ENCODE measurements at regions not wholly inside any gene's neighbourhood (a gene's known extent, or its start where the extent isn't known, plus 50 kb on each side); places are given as distances from the start of the nearest gene placed in this dataset.

GRCh38 chr4:26028793-26029567 is 115.0 kb downstream of the SMIM20 start:
- Histone ChIP-seq H3K4me1 (ENCODE audit: control insufficient read depth, insufficient read depth, low read length, poor library complexity, severe bottlenecking) (peaks cover 3% of the 10 kb centered on the region), H3K36me3 (ENCODE audit: control insufficient read depth, insufficient read depth, low read length) (no peaks in the 10 kb centered on the region), H3K27me3 (replicated peaks; ENCODE audit: control insufficient read depth, insufficient read depth, low read length, poor library complexity, severe bottlenecking) (no peaks in the 10 kb centered on the region), H3K4me3 (ENCODE audit: insufficient read depth, low read depth, low read length, poor library complexity, severe bottlenecking) (no peak overlapping the region), H3K9me3 (ENCODE audit: control insufficient read depth, low read length) (no peaks in the 10 kb centered on the region), H3K27ac (ENCODE audit: insufficient read depth, low read length, poor library complexity, severe bottlenecking) (no peak overlapping the region)
- DNase-seq: peak; percentile 9 to 50 (median 36)

- no peak overlapping the region for H3K27ac ChIP-seq (ENCODE audit: insufficient read depth, low read length, poor library complexity, severe bottlenecking)
- H3K36me3 ChIP-seq (ENCODE audit: control insufficient read depth, insufficient read depth, low read length): no peaks in the 10 kb centered on the region
- no peak for DNase-seq
- H3K4me3 ChIP-seq (ENCODE audit: insufficient read depth, low read depth, low read length, poor library complexity, severe bottlenecking): no peak overlapping the region
- no peaks in the 10 kb centered on the region for H3K27me3 ChIP-seq (replicated peaks; ENCODE audit: control insufficient read depth, insufficient read depth, low read length, poor library complexity, severe bottlenecking)
- peaks cover 3% of the 10 kb centered on the region for H3K4me1 ChIP-seq (ENCODE audit: control insufficient read depth, insufficient read depth, low read length, poor library complexity, severe bottlenecking)
- no peaks in the 10 kb centered on the region for H3K9me3 ChIP-seq (ENCODE audit: control insufficient read depth, low read length)
Observed at GRCh38 chr4:26029568-26030131, 115.6 kb downstream of the SMIM20 start.

DNA sequence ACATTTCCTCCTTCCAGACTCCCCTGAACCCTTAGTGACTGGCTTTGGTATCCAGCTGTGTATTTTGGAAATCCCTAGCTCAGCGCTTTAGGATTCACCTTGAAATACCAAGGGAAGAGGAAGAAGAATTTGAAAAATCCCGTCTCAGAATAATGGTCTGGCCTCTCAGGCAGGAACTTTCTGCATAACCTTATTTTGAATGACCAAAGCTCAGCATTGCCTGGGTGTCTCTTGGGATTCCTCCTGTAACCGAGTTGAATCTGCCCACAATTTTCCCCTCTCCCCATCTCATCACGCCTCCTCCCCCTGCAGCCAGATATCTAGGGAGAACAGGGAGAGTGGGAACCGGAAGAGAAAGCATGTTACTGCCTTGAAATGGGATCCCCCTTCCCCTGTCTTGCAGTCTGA is 116.2 kb downstream of the SMIM20 start:
- no peak overlapping the region for H3K27ac ChIP-seq (ENCODE audit: insufficient read depth, low read length, poor library complexity, severe bottlenecking)
- no peak for DNase-seq
- no peak overlapping the region for H3K4me3 ChIP-seq (ENCODE audit: insufficient read depth, low read depth, low read length, poor library complexity, severe bottlenecking)
- H3K9me3 ChIP-seq (ENCODE audit: control insufficient read depth, low read length): no peaks in the 10 kb centered on the region
- H3K36me3 ChIP-seq (ENCODE audit: control insufficient read depth, insufficient read depth, low read length): no peaks in the 10 kb centered on the region
- peaks cover 3% of the 10 kb centered on the region for H3K4me1 ChIP-seq (ENCODE audit: control insufficient read depth, insufficient read depth, low read length, poor library complexity, severe bottlenecking)
- H3K27me3 ChIP-seq (replicated peaks; ENCODE audit: control insufficient read depth, insufficient read depth, low read length, poor library complexity, severe bottlenecking): no peaks in the 10 kb centered on the region

DNA sequence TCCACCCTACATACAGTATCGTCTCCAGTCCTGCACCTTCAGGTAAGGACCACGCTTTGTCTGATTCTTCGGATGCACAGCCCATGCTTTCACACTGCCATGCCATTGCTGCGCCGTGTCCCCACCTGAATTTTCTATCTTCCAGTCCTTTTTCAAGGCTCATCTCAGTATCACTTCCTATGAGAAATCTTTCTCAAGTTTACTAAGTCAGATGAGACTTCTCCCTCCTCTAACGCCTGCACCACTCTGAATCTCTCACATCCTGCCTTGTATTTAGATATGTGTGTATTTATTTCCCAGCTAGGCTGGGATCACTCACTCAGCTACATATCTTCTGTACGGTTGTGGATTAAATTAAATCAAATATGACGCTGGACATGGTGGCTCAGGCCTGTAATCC is 116.8 kb downstream of the SMIM20 start:
- no peaks in the 10 kb centered on the region for H3K36me3 ChIP-seq (ENCODE audit: control insufficient read depth, insufficient read depth, low read length)
- H3K4me3 ChIP-seq (ENCODE audit: insufficient read depth, low read depth, low read length, poor library complexity, severe bottlenecking): no peak overlapping the region

DNA sequence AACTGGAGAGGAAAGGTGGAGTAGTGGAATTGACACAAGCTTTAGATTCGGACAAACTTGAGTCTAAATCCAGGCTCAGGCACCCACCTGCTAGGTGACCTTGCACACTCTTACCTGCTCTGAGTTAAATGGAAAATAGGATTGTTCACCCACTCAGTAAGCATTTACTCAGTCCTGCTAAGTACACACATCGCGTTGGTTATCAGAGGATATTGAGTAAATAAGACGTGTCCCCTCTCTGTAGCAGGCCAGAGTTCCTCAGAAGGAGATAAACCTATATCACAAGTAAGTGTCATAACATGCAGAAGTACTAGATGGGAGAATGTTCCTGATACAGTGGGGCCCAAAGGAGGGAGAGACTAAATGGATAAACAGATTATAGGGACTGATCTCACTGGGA is 117.7 kb downstream of the SMIM20 start:
- Histone ChIP-seq H3K4me1 (ENCODE audit: control insufficient read depth, insufficient read depth, low read length, poor library complexity, severe bottlenecking) (peaks cover 3% of the 10 kb centered on the region), H3K36me3 (ENCODE audit: control insufficient read depth, insufficient read depth, low read length) (no peaks in the 10 kb centered on the region), H3K9me3 (ENCODE audit: control insufficient read depth, low read length) (no peaks in the 10 kb centered on the region), H3K4me3 (ENCODE audit: insufficient read depth, low read depth, low read length, poor library complexity, severe bottlenecking) (no peak overlapping the region), H3K27me3 (replicated peaks; ENCODE audit: control insufficient read depth, insufficient read depth, low read length, poor library complexity, severe bottlenecking) (no peaks in the 10 kb centered on the region), H3K27ac (ENCODE audit: insufficient read depth, low read length, poor library complexity, severe bottlenecking) (no peak overlapping the region)
- no peak for DNase-seq

More for the DNA sequence above, 116.8 kb downstream of the SMIM20 start:
- Histone ChIP-seq H3K9me3 (ENCODE audit: control insufficient read depth, low read length) (no peaks in the 10 kb centered on the region), H3K4me1 (ENCODE audit: control insufficient read depth, insufficient read depth, low read length, poor library complexity, severe bottlenecking) (peaks cover 3% of the 10 kb centered on the region), H3K27me3 (replicated peaks; ENCODE audit: control insufficient read depth, insufficient read depth, low read length, poor library complexity, severe bottlenecking) (no peaks in the 10 kb centered on the region), H3K27ac (ENCODE audit: insufficient read depth, low read length, poor library complexity, severe bottlenecking) (no peak overlapping the region)
- no peak for DNase-seq

- no peaks in the 10 kb centered on the region for H3K9me3 ChIP-seq (ENCODE audit: control insufficient read depth, low read length)
- H3K4me1 ChIP-seq (ENCODE audit: control insufficient read depth, insufficient read depth, low read length, poor library complexity, severe bottlenecking): peaks cover 3% of the 10 kb centered on the region
- no peak for DNase-seq
- no peak overlapping the region for H3K27ac ChIP-seq (ENCODE audit: insufficient read depth, low read length, poor library complexity, severe bottlenecking)
- H3K36me3 ChIP-seq (ENCODE audit: control insufficient read depth, insufficient read depth, low read length): no peaks in the 10 kb centered on the region
- no peak overlapping the region for H3K4me3 ChIP-seq (ENCODE audit: insufficient read depth, low read depth, low read length, poor library complexity, severe bottlenecking)
- H3K27me3 ChIP-seq (replicated peaks; ENCODE audit: control insufficient read depth, insufficient read depth, low read length, poor library complexity, severe bottlenecking): no peaks in the 10 kb centered on the region
Observed at GRCh38 chr4:26032142-26032541, 118.1 kb downstream of the SMIM20 start.

- DNase-seq: no peak
Observed at GRCh38 chr4:26032630-26033317, 118.8 kb downstream of the SMIM20 start.

DNA sequence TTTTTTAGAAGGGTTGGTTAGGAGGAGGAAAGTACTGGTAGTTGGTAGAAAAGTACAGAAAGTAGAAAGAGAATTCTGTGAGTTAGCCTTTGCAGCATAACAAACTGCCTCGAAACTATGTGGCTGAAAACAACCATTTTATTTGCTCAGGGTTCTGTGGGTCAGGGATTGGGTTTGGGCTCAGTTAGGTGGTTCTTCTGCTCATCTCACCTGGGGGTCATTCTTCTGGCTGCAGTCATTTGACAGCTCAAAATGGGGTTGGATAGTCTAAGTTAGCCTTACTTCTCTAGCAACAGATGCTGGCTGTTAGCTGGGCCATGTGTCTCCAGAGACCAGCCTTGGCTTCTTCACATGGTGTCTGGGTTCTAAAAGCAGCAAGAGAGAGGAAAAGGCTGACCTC is 119.4 kb downstream of the SMIM20 start:
- Histone ChIP-seq H3K4me3 (ENCODE audit: insufficient read depth, low read depth, low read length, poor library complexity, severe bottlenecking) (no peak overlapping the region), H3K9me3 (ENCODE audit: control insufficient read depth, low read length) (no peaks in the 10 kb centered on the region), H3K27ac (ENCODE audit: insufficient read depth, low read length, poor library complexity, severe bottlenecking) (no peak overlapping the region), H3K27me3 (replicated peaks; ENCODE audit: control insufficient read depth, insufficient read depth, low read length, poor library complexity, severe bottlenecking) (no peaks in the 10 kb centered on the region), H3K36me3 (ENCODE audit: control insufficient read depth, insufficient read depth, low read length) (no peaks in the 10 kb centered on the region), H3K4me1 (ENCODE audit: control insufficient read depth, insufficient read depth, low read length, poor library complexity, severe bottlenecking) (peaks cover 3% of the 10 kb centered on the region)
- DNase-seq: no peak

More at GRCh38 chr4:26032630-26033317, 118.8 kb downstream of the SMIM20 start:
- no peaks in the 10 kb centered on the region for H3K36me3 ChIP-seq (ENCODE audit: control insufficient read depth, insufficient read depth, low read length)
- no peak overlapping the region for H3K4me3 ChIP-seq (ENCODE audit: insufficient read depth, low read depth, low read length, poor library complexity, severe bottlenecking)
- peaks cover 3% of the 10 kb centered on the region for H3K4me1 ChIP-seq (ENCODE audit: control insufficient read depth, insufficient read depth, low read length, poor library complexity, severe bottlenecking)
- H3K27me3 ChIP-seq (replicated peaks; ENCODE audit: control insufficient read depth, insufficient read depth, low read length, poor library complexity, severe bottlenecking): no peaks in the 10 kb centered on the region
- no peak overlapping the region for H3K27ac ChIP-seq (ENCODE audit: insufficient read depth, low read length, poor library complexity, severe bottlenecking)
- H3K9me3 ChIP-seq (ENCODE audit: control insufficient read depth, low read length): no peaks in the 10 kb centered on the region

DNA sequence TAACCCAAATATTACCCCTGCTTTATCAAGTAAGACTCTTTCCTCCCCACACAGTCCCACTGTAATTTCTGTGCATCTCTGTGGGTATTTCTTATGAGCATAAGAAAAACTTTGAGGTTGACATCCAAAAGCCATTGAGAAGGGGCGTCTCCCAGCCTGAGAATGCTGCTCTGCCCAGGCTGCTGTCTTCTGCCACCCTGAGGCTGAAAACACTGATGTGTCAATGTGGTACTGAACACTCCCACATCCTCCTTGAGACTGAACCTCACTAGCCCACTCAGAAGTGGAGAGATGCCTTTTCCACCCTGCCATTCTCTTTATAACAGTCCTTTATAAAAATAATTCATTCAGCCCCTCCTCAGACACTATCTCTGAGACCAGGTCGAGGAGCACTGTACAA is 120.8 kb downstream of the SMIM20 start:
- Histone ChIP-seq H3K36me3 (ENCODE audit: control insufficient read depth, insufficient read depth, low read length) (no peaks in the 10 kb centered on the region), H3K27ac (ENCODE audit: insufficient read depth, low read length, poor library complexity, severe bottlenecking) (no peak overlapping the region), H3K9me3 (ENCODE audit: control insufficient read depth, low read length) (no peaks in the 10 kb centered on the region), H3K27me3 (replicated peaks; ENCODE audit: control insufficient read depth, insufficient read depth, low read length, poor library complexity, severe bottlenecking) (no peaks in the 10 kb centered on the region), H3K4me1 (ENCODE audit: control insufficient read depth, insufficient read depth, low read length, poor library complexity, severe bottlenecking) (no peaks in the 10 kb centered on the region), H3K4me3 (ENCODE audit: insufficient read depth, low read depth, low read length, poor library complexity, severe bottlenecking) (no peak overlapping the region)
- no peak for DNase-seq

- Histone ChIP-seq H3K9me3 (ENCODE audit: control insufficient read depth, low read length) (no peaks in the 10 kb centered on the region), H3K4me3 (ENCODE audit: insufficient read depth, low read depth, low read length, poor library complexity, severe bottlenecking) (no peak overlapping the region), H3K4me1 (ENCODE audit: control insufficient read depth, insufficient read depth, low read length, poor library complexity, severe bottlenecking) (no peaks in the 10 kb centered on the region), H3K27me3 (replicated peaks; ENCODE audit: control insufficient read depth, insufficient read depth, low read length, poor library complexity, severe bottlenecking) (no peaks in the 10 kb centered on the region), H3K36me3 (ENCODE audit: control insufficient read depth, insufficient read depth, low read length) (no peaks in the 10 kb centered on the region), H3K27ac (ENCODE audit: insufficient read depth, low read length, poor library complexity, severe bottlenecking) (no peak overlapping the region)
- no peak for DNase-seq
Observed at GRCh38 chr4:26035921-26036320, 121.9 kb downstream of the SMIM20 start.

All from effector memory CD4-positive, alpha-beta T cell (primary cell).